Spleen (tissue), 7 donors: ENCODE measurements at regions not wholly inside any gene's neighbourhood (a gene's known extent, or its start where the extent isn't known, plus 50 kb on each side); places are given as distances from the start of the nearest gene placed in this dataset.

Experiments
- POLR2A ChIP-seq, 3 donors: fragments of 450-650 bp; IDR thresholded peaks; one replicate each; pipeline ENCODE4 v1.5.1; 2017; ENCODE audit warnings: antibody characterized with exemption in 3 of 3, mild to moderate bottlenecking in 1 of 3
- POLR2AphosphoS5 ChIP-seq, 3 donors: sonication (generic); formaldehyde crosslinking; IDR thresholded peaks; one replicate each; pipeline ENCODE4 v1.5.1; 2017; ENCODE audit warnings: antibody characterized with exemption in 3 of 3
- TF ChIP-seq, protein P1 (sequence below), 11 experiments: fragments of 200-600 bp in 7 of 11; fragments of 450-650 bp in 4 of 11; sonication (generic) in 4 of 11; IDR thresholded peaks in 8 of 11; conservative IDR thresholded peaks in 3 of 11; 1 replicate in 7 of 11; 2 replicates in 4 of 11; pipeline versions ENCODE4 v1.4.0 to v1.8.0; 2016 to 2021; ENCODE audit warnings: antibody characterized with exemption in 11 of 11, inconsistent platforms in 4 of 11, mild to moderate bottlenecking in 1 of 11
- donor health status: DM: no; HTN: no; CAD: no; lungs with moderate emphysema.
- donor health status: DM: no; HTN: no; CAD: no.
- donor health status: DM: no; HTN: no; CAD: no.

DNA sequence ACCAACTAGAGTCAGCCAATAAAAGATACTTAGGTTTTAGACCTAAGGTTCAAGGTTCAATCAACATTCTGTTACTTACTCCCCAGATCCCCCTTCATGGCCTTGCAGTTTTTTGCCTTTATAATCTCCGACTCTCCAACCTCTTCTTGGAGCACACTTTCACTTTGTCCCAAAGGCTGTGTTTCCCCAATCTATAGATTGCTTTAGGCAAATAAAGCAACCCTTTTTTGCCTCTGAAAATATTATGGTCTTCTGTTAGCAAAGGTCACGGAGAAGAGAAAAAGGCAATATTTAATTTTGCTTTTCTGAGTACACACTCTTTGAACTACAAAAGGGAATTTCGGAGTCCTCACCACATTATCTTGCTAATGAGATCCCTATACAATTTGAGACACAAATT lies 268.1 kb downstream of the PLOD2 start:
- TF ChIP-seq, protein P1, sequence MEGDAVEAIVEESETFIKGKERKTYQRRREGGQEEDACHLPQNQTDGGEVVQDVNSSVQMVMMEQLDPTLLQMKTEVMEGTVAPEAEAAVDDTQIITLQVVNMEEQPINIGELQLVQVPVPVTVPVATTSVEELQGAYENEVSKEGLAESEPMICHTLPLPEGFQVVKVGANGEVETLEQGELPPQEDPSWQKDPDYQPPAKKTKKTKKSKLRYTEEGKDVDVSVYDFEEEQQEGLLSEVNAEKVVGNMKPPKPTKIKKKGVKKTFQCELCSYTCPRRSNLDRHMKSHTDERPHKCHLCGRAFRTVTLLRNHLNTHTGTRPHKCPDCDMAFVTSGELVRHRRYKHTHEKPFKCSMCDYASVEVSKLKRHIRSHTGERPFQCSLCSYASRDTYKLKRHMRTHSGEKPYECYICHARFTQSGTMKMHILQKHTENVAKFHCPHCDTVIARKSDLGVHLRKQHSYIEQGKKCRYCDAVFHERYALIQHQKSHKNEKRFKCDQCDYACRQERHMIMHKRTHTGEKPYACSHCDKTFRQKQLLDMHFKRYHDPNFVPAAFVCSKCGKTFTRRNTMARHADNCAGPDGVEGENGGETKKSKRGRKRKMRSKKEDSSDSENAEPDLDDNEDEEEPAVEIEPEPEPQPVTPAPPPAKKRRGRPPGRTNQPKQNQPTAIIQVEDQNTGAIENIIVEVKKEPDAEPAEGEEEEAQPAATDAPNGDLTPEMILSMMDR (IDR thresholded peaks at IDR 0.05 in 8 of 11, conservative IDR thresholded peaks at IDR 0.05 in 3 of 11) = no peak
- TF ChIP-seq POLR2A (IDR thresholded peaks at IDR 0.05) (no peak), POLR2AphosphoS5 (IDR thresholded peaks at IDR 0.05) (no peak)
